ENCODE measurements at regions not wholly inside any gene's neighbourhood (a gene's known extent, or its start where the extent isn't known, plus 50 kb on each side); places are given as distances from the start of the nearest gene placed in this dataset.
"Not testable (repeated sequence)": the region's sequence is repeated elsewhere in the genome, so short reads cannot be mapped to it uniquely, and the experiment has no call there.

- no peak for DNase-seq (ENCODE audit: low read depth in 2 of 3, low spot score in 2 of 3)
Observed at GRCh38 chrX:45619290-45619689, 418.6 kb upstream of the DIPK2B start.

- not testable (repeated sequence) for DNase-seq (ENCODE audit: low read depth in 2 of 3, low spot score in 2 of 3)
Observed at GRCh38 chrX:45615591-45615990, 414.9 kb upstream of the DIPK2B start.

- DNase-seq (ENCODE audit: low read depth in 2 of 3, low spot score in 2 of 3), result no peak
Observed at GRCh38 chrX:45614853-45615252, 414.2 kb upstream of the DIPK2B start.

- DNase-seq (ENCODE audit: low read depth in 2 of 3, low spot score in 2 of 3), result no peak
Observed at GRCh38 chrX:45602151-45602550, 401.5 kb upstream of the DIPK2B start.

GRCh38 chrX:45601052-45601451 is 400.4 kb upstream of the DIPK2B start:
- DNase-seq (ENCODE audit: low read depth in 2 of 3, low spot score in 2 of 3), result no peak

GRCh38 chrX:45598861-45599260 is 398.2 kb upstream of the DIPK2B start:
- DNase-seq (ENCODE audit: low read depth in 2 of 3, low spot score in 2 of 3), result no peak

- DNase-seq (ENCODE audit: low read depth in 2 of 3, low spot score in 2 of 3), result no peak
Observed at GRCh38 chrX:45596188-45596808, 395.6 kb upstream of the DIPK2B start.

GRCh38 chrX:45592101-45592500 is 391.4 kb upstream of the DIPK2B start:
- no peak for DNase-seq (ENCODE audit: low read depth in 2 of 3, low spot score in 2 of 3)

- DNase-seq (ENCODE audit: low read depth in 2 of 3, low spot score in 2 of 3), result no peak
Observed at GRCh38 chrX:45591650-45592049, 391.0 kb upstream of the DIPK2B start.

- no peak for DNase-seq (ENCODE audit: low read depth in 2 of 3, low spot score in 2 of 3)
Observed at GRCh38 chrX:45584717-45585116, 384.0 kb upstream of the DIPK2B start.

- no peak for DNase-seq (ENCODE audit: low read depth in 2 of 3, low spot score in 2 of 3)
Observed at GRCh38 chrX:45577361-45577760, 376.7 kb upstream of the DIPK2B start.

GRCh38 chrX:45571453-45571852 is 370.8 kb upstream of the DIPK2B start:
- DNase-seq (ENCODE audit: low read depth in 2 of 3, low spot score in 2 of 3), result no peak

- no peak for DNase-seq (ENCODE audit: low read depth in 2 of 3, low spot score in 2 of 3)
Observed at GRCh38 chrX:45566456-45566855, 365.8 kb upstream of the DIPK2B start.

- no peak for DNase-seq (ENCODE audit: low read depth in 2 of 3, low spot score in 2 of 3)
Observed at GRCh38 chrX:45557387-45557786, 356.7 kb upstream of the DIPK2B start.

GRCh38 chrX:45554736-45555135 is 354.1 kb upstream of the DIPK2B start:
- DNase-seq (ENCODE audit: low read depth in 2 of 3, low spot score in 2 of 3), result no peak

- DNase-seq (ENCODE audit: low read depth in 2 of 3, low spot score in 2 of 3), result no peak
Observed at GRCh38 chrX:45553417-45553816, 352.7 kb upstream of the DIPK2B start.

- not testable (repeated sequence) for DNase-seq (ENCODE audit: low read depth in 2 of 3, low spot score in 2 of 3)
Observed at GRCh38 chrX:45546697-45547096, 346.0 kb upstream of the DIPK2B start.

GRCh38 chrX:45540181-45540580 is 339.5 kb upstream of the DIPK2B start:
- DNase-seq (ENCODE audit: low read depth in 2 of 3, low spot score in 2 of 3), result no peak

- no peak for DNase-seq (ENCODE audit: low read depth in 2 of 3, low spot score in 2 of 3)
Observed at GRCh38 chrX:45537936-45538335, 337.3 kb upstream of the DIPK2B start.

GRCh38 chrX:45527834-45528233 is 327.2 kb upstream of the DIPK2B start:
- no peak for DNase-seq (ENCODE audit: low read depth in 2 of 3, low spot score in 2 of 3)

GRCh38 chrX:45524805-45525204 is 324.1 kb upstream of the DIPK2B start:
- no peak for DNase-seq (ENCODE audit: low read depth in 2 of 3, low spot score in 2 of 3)

GRCh38 chrX:45524296-45524695 is 323.6 kb upstream of the DIPK2B start:
- no peak for DNase-seq (ENCODE audit: low read depth in 2 of 3, low spot score in 2 of 3)

- DNase-seq (ENCODE audit: low read depth in 2 of 3, low spot score in 2 of 3), result no peak
Observed at GRCh38 chrX:45518552-45518951, 317.9 kb upstream of the DIPK2B start.

All from activated CD8-positive, alpha-beta memory T cell treated with anti-CD3 and anti-CD28 coated beads for 48 hours (primary cell).